Liver (tissue), 3 donors: ENCODE measurements at regions not wholly inside any gene's neighbourhood (a gene's known extent, or its start where the extent isn't known, plus 50 kb on each side); places are given as distances from the start of the nearest gene placed in this dataset.

Experiments
- JUND ChIP-seq, 2 donors: IDR thresholded peaks; 2 replicates each; pipeline ENCODE4 v1.6.1; 2016; ENCODE audit warnings: antibody characterized with exemption in 2 of 2
- NR2F2 ChIP-seq: IDR thresholded peaks from 2 replicates; pipeline ENCODE4 v1.6.1; 2016; ENCODE audit warnings: antibody characterized with exemption
- RXRA ChIP-seq, 2 donors: IDR thresholded peaks; 2 replicates each; pipeline ENCODE4 v1.6.1; 2017 to 2018; ENCODE audit warnings: antibody characterized with exemption in 2 of 2, mild to moderate bottlenecking in 1 of 2
- TAF1 ChIP-seq: conservative IDR thresholded peaks from 2 replicates; pipeline ENCODE4 v1.6.1; 2016; ENCODE audit warnings: antibody characterized with exemption, mild to moderate bottlenecking
- TF ChIP-seq, protein P1 (sequence below): fragments of 150-350 bp; IDR thresholded peaks from 2 replicates; pipeline ENCODE4 v1.5.1; 2017; ENCODE audit warnings: improper control_type of control experiment, low read depth, low read length; ENCODE audit not compliant: missing input control
- donor health status: healthy.
- donor health status: healthy.

DNA sequence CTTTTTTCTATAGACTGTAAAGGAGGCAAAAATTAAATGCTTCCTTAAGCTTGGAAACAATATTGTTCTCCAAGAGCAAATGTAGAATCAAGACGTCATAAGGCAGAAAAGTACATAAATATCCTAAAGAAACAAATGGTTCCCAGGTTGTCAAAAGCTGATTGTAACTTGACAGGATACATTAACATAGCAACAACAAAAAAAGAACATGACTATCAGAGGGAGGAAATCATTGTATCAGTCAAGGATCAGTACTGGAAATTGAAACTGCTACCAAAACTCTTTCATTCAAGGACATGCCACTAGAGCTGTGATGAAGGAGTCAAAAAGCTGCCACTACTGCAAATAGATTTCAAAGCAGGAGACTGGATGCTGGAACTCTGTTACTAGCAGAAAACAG is 168.3 kb downstream of the BTC start:
- TF ChIP-seq, protein P1, sequence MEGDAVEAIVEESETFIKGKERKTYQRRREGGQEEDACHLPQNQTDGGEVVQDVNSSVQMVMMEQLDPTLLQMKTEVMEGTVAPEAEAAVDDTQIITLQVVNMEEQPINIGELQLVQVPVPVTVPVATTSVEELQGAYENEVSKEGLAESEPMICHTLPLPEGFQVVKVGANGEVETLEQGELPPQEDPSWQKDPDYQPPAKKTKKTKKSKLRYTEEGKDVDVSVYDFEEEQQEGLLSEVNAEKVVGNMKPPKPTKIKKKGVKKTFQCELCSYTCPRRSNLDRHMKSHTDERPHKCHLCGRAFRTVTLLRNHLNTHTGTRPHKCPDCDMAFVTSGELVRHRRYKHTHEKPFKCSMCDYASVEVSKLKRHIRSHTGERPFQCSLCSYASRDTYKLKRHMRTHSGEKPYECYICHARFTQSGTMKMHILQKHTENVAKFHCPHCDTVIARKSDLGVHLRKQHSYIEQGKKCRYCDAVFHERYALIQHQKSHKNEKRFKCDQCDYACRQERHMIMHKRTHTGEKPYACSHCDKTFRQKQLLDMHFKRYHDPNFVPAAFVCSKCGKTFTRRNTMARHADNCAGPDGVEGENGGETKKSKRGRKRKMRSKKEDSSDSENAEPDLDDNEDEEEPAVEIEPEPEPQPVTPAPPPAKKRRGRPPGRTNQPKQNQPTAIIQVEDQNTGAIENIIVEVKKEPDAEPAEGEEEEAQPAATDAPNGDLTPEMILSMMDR = no peak
- no peak for TF ChIP-seq TAF1
- no peak for TF ChIP-seq RXRA (IDR thresholded peaks at IDR 0.05)
- TF ChIP-seq JUND (IDR thresholded peaks at IDR 0.05) = no peak
- TF ChIP-seq NR2F2 = no peak
